SK-N-MC (cell line): ENCODE measurements at regions not wholly inside any gene's neighbourhood (a gene's known extent, or its start where the extent isn't known, plus 50 kb on each side); places are given as distances from the start of the nearest gene placed in this dataset.

Experiments
- EZH2 ChIP-seq: fragments of 200-600 bp; sonication (generic); IDR thresholded peaks from one replicate; pipeline ENCODE4 v1.6.1; 2017; ENCODE audit warnings: antibody characterized with exemption
- POLR2AphosphoS5 ChIP-seq: IDR thresholded peaks from 2 replicates; pipeline ENCODE4 v1.6.1; 2012; ENCODE audit warnings: mild to moderate bottlenecking, low read depth, low read length, borderline replicate concordance

DNA sequence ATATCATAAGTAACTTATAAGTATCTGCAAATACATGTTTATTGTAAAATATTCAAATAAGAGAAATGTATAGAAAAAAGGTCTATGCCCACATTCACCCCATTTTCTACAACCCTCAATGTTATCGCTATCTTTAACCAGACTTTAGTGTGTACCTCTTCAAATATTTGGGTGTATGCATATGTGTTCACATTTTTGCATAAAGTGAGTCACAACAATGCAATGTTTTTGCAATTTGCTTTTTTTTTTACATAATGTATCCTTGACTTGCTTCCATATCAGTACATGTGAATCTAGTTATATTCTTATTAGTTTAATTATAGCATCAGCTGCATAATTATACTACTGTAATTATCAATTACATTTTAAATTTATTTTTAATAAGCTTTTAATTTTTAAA, 117.3 kb upstream of the LYSMD4 start:
- TF ChIP-seq POLR2AphosphoS5 = no peak
- no peak for TF ChIP-seq EZH2
